B cell (primary cell): ENCODE measurements at regions not wholly inside any gene's neighbourhood (a gene's known extent, or its start where the extent isn't known, plus 50 kb on each side); places are given as distances from the start of the nearest gene placed in this dataset.

Experiments used
- ATAC-seq: fragments of 200-7000 bp; cut with Tn5 transposase; one replicate; pipeline ENCODE4 v1.10.0; 2021; ENCODE audit warnings: low read depth, mild to moderate bottlenecking, moderate number of reproducible peaks, moderate library complexity
- CTCF ChIA-PET: fragments of 350-600 bp; sonication (Branson Sonifier 250); formaldehyde crosslinking; loops from one replicate; lab custom pipeline; 2021; ENCODE audit warnings: antibody characterized with exemption, inconsistent platforms; lab: Charles Lee
- POLR2A ChIA-PET: fragments of 350-600 bp; sonication (Branson Sonifier 250); formaldehyde crosslinking; loops from one replicate; lab custom pipeline; 2021; ENCODE audit warnings: antibody characterized with exemption; lab: Charles Lee
- DNase-seq: peaks from one replicate; pipeline ENCODE4 v3.0.0; 2013
- H2AFZ ChIP-seq: 2 replicates; pipeline ENCODE4 v1.6.1; 2012; ENCODE audit warnings: mild to moderate bottlenecking, low read depth, low read length; ENCODE audit not compliant: insufficient read depth, poor library complexity, severe bottlenecking
- H3K27ac ChIP-seq, 2 donors: 1 replicate in 1 of 2; 2 replicates in 1 of 2; pipeline ENCODE4 v1.5.1; 2012 to 2013; ENCODE audit warnings: low read length in 2 of 2, mild to moderate bottlenecking in 2 of 2, moderate library complexity in 1 of 2
- H3K27me3 ChIP-seq, 4 experiments: fragments of 200-600 bp in 1 of 4; sonication (generic) in 1 of 4; replicated peaks in 1 of 4; 1 replicate in 2 of 4; 2 replicates in 2 of 4; pipeline versions ENCODE4 v1.6.1 to v1.7.0; 2013 to 2016; ENCODE audit warnings: low read length in 3 of 4, mild to moderate bottlenecking in 2 of 4, mixed read lengths in 1 of 4, moderate library complexity in 1 of 4; ENCODE audit not compliant: insufficient read depth in 4 of 4, control insufficient read depth in 3 of 4; ENCODE audit errors: control extremely low read depth in 1 of 4
- H3K36me3 ChIP-seq, 2 experiments: replicated peaks in 1 of 2; 1 replicate in 1 of 2; 2 replicates in 1 of 2; pipeline versions ENCODE4 v1.6.1 to v1.7.1; 2013; ENCODE audit warnings: low read length in 1 of 2; ENCODE audit not compliant: insufficient read depth in 2 of 2, control insufficient read depth in 1 of 2; ENCODE audit errors: control extremely low read depth in 1 of 2, extremely low read depth in 1 of 2
- H3K4me1 ChIP-seq, 2 donors: fragments of 200-600 bp in 1 of 2; sonication (generic) in 1 of 2; 1 replicate in 1 of 2; 2 replicates in 1 of 2; pipeline versions ENCODE4 v1.5.1 to v1.6.1; 2013 to 2017; ENCODE audit warnings: low read length in 2 of 2; ENCODE audit not compliant: control insufficient read depth in 2 of 2, insufficient read depth in 2 of 2
- H3K4me2 ChIP-seq: replicated peaks from 2 replicates; pipeline ENCODE3; 2012; ENCODE audit warnings: mild to moderate bottlenecking, low read depth, low read length; ENCODE audit not compliant: poor library complexity, severe bottlenecking
- H3K4me3 ChIP-seq, 5 experiments: fragments of 200-600 bp in 1 of 5; sonication (generic) in 1 of 5; 1 replicate in 3 of 5; 2 replicates in 2 of 5; pipeline versions ENCODE4 v1.5.1 to v1.7.0; 2011 to 2016; ENCODE audit warnings: low read length in 4 of 5, mild to moderate bottlenecking in 4 of 5, low read depth in 2 of 5, control low read depth in 1 of 5, moderate library complexity in 1 of 5; ENCODE audit not compliant: insufficient read depth in 1 of 5; ENCODE audit errors: control extremely low read depth in 1 of 5, extremely low read depth in 1 of 5
- H3K79me2 ChIP-seq: fragments of 200-600 bp; sonication (generic); one replicate; pipeline ENCODE4 v1.6.0; 2016; ENCODE audit warnings: low read length; ENCODE audit not compliant: control insufficient read depth, insufficient read depth
- H3K9ac ChIP-seq: fragments of 200-600 bp; sonication (generic); 2 replicates; pipeline ENCODE4 v1.6.1; 2017; ENCODE audit warnings: mild to moderate bottlenecking, low read length, moderate library complexity
- H3K9me3 ChIP-seq, 3 donors: one replicate each; pipeline versions ENCODE4 v1.6.1 to v1.7.1; 2013; ENCODE audit warnings: low read length in 2 of 3; ENCODE audit not compliant: control insufficient read depth in 2 of 3, insufficient read depth in 1 of 3; ENCODE audit errors: control extremely low read depth in 1 of 3
- H4K20me1 ChIP-seq: 2 replicates; pipeline ENCODE4 v1.6.0; 2012; ENCODE audit warnings: mild to moderate bottlenecking, low read length; ENCODE audit not compliant: insufficient read depth, control insufficient read depth, poor library complexity, severe bottlenecking
- H3K27ac Mint-ChIP-seq: one replicate; pipeline ENCODE4 v1.8.0; 2021; ENCODE audit warnings: mixed read lengths
- H3K27me3 Mint-ChIP-seq: one replicate; pipeline ENCODE4 v1.8.0; 2021; ENCODE audit warnings: mixed read lengths
- H3K4me1 Mint-ChIP-seq: one replicate; pipeline ENCODE4 v1.8.0; 2021; ENCODE audit warnings: mixed read lengths
- H3K4me3 Mint-ChIP-seq: one replicate; pipeline ENCODE4 v1.8.0; 2021; ENCODE audit warnings: mixed read lengths
- H3K9me3 Mint-ChIP-seq: one replicate; pipeline ENCODE4 v1.8.0; 2022; ENCODE audit warnings: mixed read lengths; ENCODE audit not compliant: insufficient read depth
- EZH2 ChIP-seq: IDR thresholded peaks from 2 replicates; pipeline ENCODE4 v1.6.1; 2012; ENCODE audit warnings: borderline replicate concordance, low read depth, mild to moderate bottlenecking, moderate library complexity, low read length; ENCODE audit not compliant: insufficient read depth, poor library complexity, severe bottlenecking
- WGBS: methylation state at CpG from one replicate; pipeline ENCODE4 v1.1.5; 2013; ENCODE audit warnings: missing lambda C conversion rate; ENCODE audit not compliant: insufficient coverage; 5-methylcytosine and 5-hydroxymethylcytosine counted together
- intact Hi-C: fragments of 100-400 bp; cut with micrococcal nuclease; formaldehyde crosslinking; loops from one replicate; pipeline ENCODE4 v1.10.0; 2022
- TF ChIP-seq, protein P1 (sequence below): fragments of 200-600 bp; IDR thresholded peaks from one replicate; pipeline ENCODE4 v1.8.0; 2022; ENCODE audit warnings: antibody characterized with exemption, mild to moderate bottlenecking

DNA sequence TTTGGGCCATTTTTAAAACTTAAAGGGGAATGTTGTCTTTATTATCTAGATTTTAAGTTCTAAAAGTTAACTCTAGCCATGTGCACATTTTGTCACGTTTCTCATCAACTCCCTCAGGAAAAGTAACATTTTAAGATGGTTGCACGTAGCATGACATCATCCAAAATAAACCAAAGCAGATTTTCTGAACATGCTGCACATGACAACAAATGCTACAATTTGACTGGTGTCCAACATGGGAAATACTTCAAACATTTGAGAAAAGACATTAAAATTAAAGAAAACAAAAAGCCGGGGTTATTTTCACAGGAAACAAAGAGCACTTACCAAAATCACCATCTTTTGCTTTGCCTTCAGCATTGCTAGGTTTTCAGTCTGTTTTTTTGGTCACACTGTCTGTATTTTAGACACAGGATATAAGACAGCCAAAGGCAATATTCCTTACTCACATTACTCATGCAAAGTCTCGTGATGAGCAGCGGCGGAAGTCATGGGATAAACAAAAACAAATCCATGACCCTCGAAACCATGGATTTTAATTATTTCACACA lies 51.3 kb upstream of the RND3 start:
- 94% methylated on average over 6 of the region's 7 CpGs for WGBS
- Histone ChIP-seq H3K9me3 (peaks cover 0 to 5% (median 0%) of the 10 kb centered on the region in 3 donors), H3K27me3 (no peaks in the 10 kb centered on the region), H2AFZ (no peak overlapping the region), H3K79me2 (no peaks in the 10 kb centered on the region), H3K4me3 (no peak overlapping the region), H3K36me3 (no peaks in the 10 kb centered on the region), H4K20me1 (no peaks in the 10 kb centered on the region), H3K4me1 (no peaks in the 10 kb centered on the region), H3K9ac (no peak overlapping the region), H3K27ac (no peak overlapping the region), H3K4me2 (no peak overlapping the region)
- no peak for ATAC-seq
- H3K9me3 Mint-ChIP-seq = peaks cover 7% of the 10 kb centered on the region
- TF ChIP-seq, protein P1, sequence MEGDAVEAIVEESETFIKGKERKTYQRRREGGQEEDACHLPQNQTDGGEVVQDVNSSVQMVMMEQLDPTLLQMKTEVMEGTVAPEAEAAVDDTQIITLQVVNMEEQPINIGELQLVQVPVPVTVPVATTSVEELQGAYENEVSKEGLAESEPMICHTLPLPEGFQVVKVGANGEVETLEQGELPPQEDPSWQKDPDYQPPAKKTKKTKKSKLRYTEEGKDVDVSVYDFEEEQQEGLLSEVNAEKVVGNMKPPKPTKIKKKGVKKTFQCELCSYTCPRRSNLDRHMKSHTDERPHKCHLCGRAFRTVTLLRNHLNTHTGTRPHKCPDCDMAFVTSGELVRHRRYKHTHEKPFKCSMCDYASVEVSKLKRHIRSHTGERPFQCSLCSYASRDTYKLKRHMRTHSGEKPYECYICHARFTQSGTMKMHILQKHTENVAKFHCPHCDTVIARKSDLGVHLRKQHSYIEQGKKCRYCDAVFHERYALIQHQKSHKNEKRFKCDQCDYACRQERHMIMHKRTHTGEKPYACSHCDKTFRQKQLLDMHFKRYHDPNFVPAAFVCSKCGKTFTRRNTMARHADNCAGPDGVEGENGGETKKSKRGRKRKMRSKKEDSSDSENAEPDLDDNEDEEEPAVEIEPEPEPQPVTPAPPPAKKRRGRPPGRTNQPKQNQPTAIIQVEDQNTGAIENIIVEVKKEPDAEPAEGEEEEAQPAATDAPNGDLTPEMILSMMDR = no peak
- no peak for TF ChIP-seq EZH2
- DNase-seq = no peak
- ChIA-PET CTCF (no interaction called here), POLR2A (no interaction called here)
- H3K4me1 Mint-ChIP-seq = no peaks in the 10 kb centered on the region
- intact Hi-C loops = no loop called here
- no peak overlapping the region for H3K4me3 Mint-ChIP-seq
- no peak overlapping the region for H3K27ac Mint-ChIP-seq
- no peaks in the 10 kb centered on the region for H3K27me3 Mint-ChIP-seq
